Breast epithelium (tissue), 4 donors: ENCODE measurements at regions not wholly inside any gene's neighbourhood (a gene's known extent, or its start where the extent isn't known, plus 50 kb on each side); places are given as distances from the start of the nearest gene placed in this dataset.

ENCODE experiments used
- DNase-seq, 2 donors: peaks; one replicate each; pipeline ENCODE4 v3.0.0-alpha.2; 2019; ENCODE audit warnings: low spot score in 2 of 2
- H3K27ac ChIP-seq, 2 donors: fragments of 200-600 bp; sonication (generic) in 1 of 2; one replicate each; pipeline ENCODE4 v1.5.1; 2016 to 2019; ENCODE audit warnings: mild to moderate bottlenecking in 1 of 2
- H3K27me3 ChIP-seq, 2 donors: fragments of 200-600 bp; sonication (generic) in 1 of 2; one replicate each; pipeline versions ENCODE4 v1.5.1 to v1.6.0; 2017 to 2019; ENCODE audit warnings: control low read depth in 1 of 2, mild to moderate bottlenecking in 1 of 2
- H3K36me3 ChIP-seq: fragments of 200-600 bp; one replicate; pipeline ENCODE4 v1.5.1; 2019
- H3K4me1 ChIP-seq, 2 donors: fragments of 200-600 bp; sonication (generic); one replicate each; pipeline ENCODE4 v1.5.1; 2016 to 2019; ENCODE audit warnings: control low read depth in 1 of 2
- H3K4me3 ChIP-seq, 3 donors: fragments of 200-600 bp; sonication (generic); 1 replicate in 2 of 3; 2 replicates in 1 of 3; pipeline ENCODE4 v1.5.1; 2016 to 2019; ENCODE audit warnings: mild to moderate bottlenecking in 3 of 3, moderate library complexity in 2 of 3
- H3K9me3 ChIP-seq, 2 donors: fragments of 200-600 bp; sonication (generic) in 1 of 2; one replicate each; pipeline ENCODE4 v1.5.1; 2016 to 2019; ENCODE audit warnings: control low read depth in 1 of 2
- CTCF ChIP-seq, 3 donors: fragments of 450-650 bp; IDR thresholded peaks; one replicate each; pipeline ENCODE4 v1.5.1; 2016 to 2017; ENCODE audit warnings: antibody characterized with exemption in 3 of 3, mild to moderate bottlenecking in 3 of 3, moderate library complexity in 3 of 3
- POLR2A ChIP-seq: fragments of 450-650 bp; IDR thresholded peaks from one replicate; pipeline ENCODE4 v1.6.1; 2016; ENCODE audit warnings: antibody characterized with exemption, mild to moderate bottlenecking, moderate library complexity
- POLR2AphosphoS5 ChIP-seq, 3 donors: sonication (generic); formaldehyde crosslinking; IDR thresholded peaks; one replicate each; pipeline ENCODE4 v1.6.1; 2017; ENCODE audit warnings: antibody characterized with exemption in 3 of 3
- intact Hi-C: fragments of 100-400 bp; cut with DNase I; formaldehyde crosslinking; loops from one replicate; pipeline ENCODE4 v1.15.1; 2023; ENCODE audit warnings: low total_unique reads

- H3K27me3 ChIP-seq = no peaks in the 10 kb centered on the region
- H3K4me3 ChIP-seq = no peak overlapping the region
- no peaks in the 10 kb centered on the region for H3K36me3 ChIP-seq
- H3K9me3 ChIP-seq = no peaks in the 10 kb centered on the region
- no peak overlapping the region for H3K27ac ChIP-seq
- DNase-seq = no peak
- no peaks in the 10 kb centered on the region for H3K4me1 ChIP-seq
- TF ChIP-seq POLR2AphosphoS5 (IDR thresholded peaks at IDR 0.05) (no peak), CTCF (IDR thresholded peaks at IDR 0.05) (no peak), POLR2A (no peak)
- intact Hi-C loops = no loop called here
Observed at GRCh38 chr13:74084375-74084935, 49.7 kb downstream of the KLF12 start.

- Histone ChIP-seq H3K9me3 (no peaks in the 10 kb centered on the region), H3K4me3 (no peak overlapping the region), H3K36me3 (no peaks in the 10 kb centered on the region), H3K27me3 (no peaks in the 10 kb centered on the region), H3K4me1 (no peaks in the 10 kb centered on the region), H3K27ac (no peak overlapping the region)
- intact Hi-C loops = no loop called here
- TF ChIP-seq POLR2A (no peak), CTCF (IDR thresholded peaks at IDR 0.05) (no peak), POLR2AphosphoS5 (IDR thresholded peaks at IDR 0.05) (no peak)
- DNase-seq = no peak
Observed at GRCh38 chr13:74082741-74083160, 51.5 kb downstream of the KLF12 start.

- H3K4me1 ChIP-seq = no peaks in the 10 kb centered on the region
- no peak overlapping the region for H3K4me3 ChIP-seq
- no peaks in the 10 kb centered on the region for H3K9me3 ChIP-seq
- no peak for TF ChIP-seq CTCF (IDR thresholded peaks at IDR 0.05)
- no peak for TF ChIP-seq POLR2AphosphoS5 (IDR thresholded peaks at IDR 0.05)
- no peak for TF ChIP-seq POLR2A
- no peak overlapping the region for H3K27ac ChIP-seq
- intact Hi-C loops = no loop called here
- DNase-seq = no peak
- no peaks in the 10 kb centered on the region for H3K27me3 ChIP-seq
- H3K36me3 ChIP-seq = no peaks in the 10 kb centered on the region
Observed at GRCh38 chr13:74080762-74081161, 53.4 kb downstream of the KLF12 start.

GRCh38 chr13:74077792-74078191, 56.4 kb downstream of the KLF12 start:
- DNase-seq = no peak
- Histone ChIP-seq H3K9me3 (no peaks in the 10 kb centered on the region), H3K27ac (no peak overlapping the region), H3K27me3 (no peaks in the 10 kb centered on the region), H3K4me1 (no peaks in the 10 kb centered on the region), H3K4me3 (no peak overlapping the region), H3K36me3 (no peaks in the 10 kb centered on the region)
- TF ChIP-seq CTCF (IDR thresholded peaks at IDR 0.05) (no peak), POLR2A (no peak), POLR2AphosphoS5 (IDR thresholded peaks at IDR 0.05) (no peak)
- intact Hi-C loops = no loop called here

- Histone ChIP-seq H3K36me3 (no peaks in the 10 kb centered on the region), H3K27ac (no peak overlapping the region), H3K27me3 (no peaks in the 10 kb centered on the region), H3K4me3 (no peak overlapping the region), H3K4me1 (no peaks in the 10 kb centered on the region), H3K9me3 (no peaks in the 10 kb centered on the region)
- no peak for DNase-seq
- intact Hi-C loops = no loop called here
- TF ChIP-seq CTCF (IDR thresholded peaks at IDR 0.05) (no peak), POLR2AphosphoS5 (IDR thresholded peaks at IDR 0.05) (no peak), POLR2A (no peak)
Observed at GRCh38 chr13:74077375-74077774, 56.8 kb downstream of the KLF12 start.
